ENCODE measurements at regions not wholly inside any gene's neighbourhood (a gene's known extent, or its start where the extent isn't known, plus 50 kb on each side); places are given as distances from the start of the nearest gene placed in this dataset.
A peak's percentile ranks its signal among the peaks of the same experiment; 100 is the strongest.

DNA sequence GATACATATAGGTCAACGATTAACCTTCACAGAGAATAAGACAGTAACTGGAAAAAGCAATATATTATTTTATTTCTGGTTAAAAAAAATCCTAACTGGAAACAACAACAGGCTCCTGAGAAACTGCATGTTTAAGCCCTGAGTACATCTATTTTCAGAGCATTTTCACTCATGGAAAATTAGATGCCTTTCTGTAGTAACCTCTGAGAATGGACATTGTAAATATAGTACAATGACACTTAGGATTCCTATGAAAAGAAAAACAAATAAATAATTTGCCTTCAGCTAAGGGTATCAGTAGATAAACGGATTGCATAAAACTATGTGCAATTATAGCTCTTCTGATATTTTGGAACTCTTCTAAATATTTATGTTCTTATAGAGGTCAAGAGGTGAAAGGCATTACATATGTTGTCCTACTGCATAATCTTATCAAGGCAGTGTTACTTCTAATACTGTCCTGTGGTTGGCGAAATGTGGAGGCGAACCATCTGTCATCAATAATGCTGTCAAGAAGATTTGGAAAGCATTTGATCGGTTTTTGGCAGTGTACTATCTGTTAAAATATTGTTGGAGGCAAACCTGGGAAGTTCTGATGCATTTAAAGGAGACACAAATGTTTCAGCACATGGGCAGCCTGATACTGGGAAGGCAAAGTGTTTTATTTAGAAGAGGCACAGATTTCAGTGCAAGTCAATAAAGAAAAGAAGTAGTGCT is 381.8 kb downstream of the BTG1 start:
- FAIRE-seq = no peak
- no peaks in the 10 kb centered on the region for H3K27me3 ChIP-seq (ENCODE audit: control insufficient read depth, insufficient read depth, low read length)
- no peak for TF ChIP-seq CTCF (IDR thresholded peaks at IDR 0.05; ENCODE audit: insufficient read depth, low read length, severe bottlenecking)

DNA sequence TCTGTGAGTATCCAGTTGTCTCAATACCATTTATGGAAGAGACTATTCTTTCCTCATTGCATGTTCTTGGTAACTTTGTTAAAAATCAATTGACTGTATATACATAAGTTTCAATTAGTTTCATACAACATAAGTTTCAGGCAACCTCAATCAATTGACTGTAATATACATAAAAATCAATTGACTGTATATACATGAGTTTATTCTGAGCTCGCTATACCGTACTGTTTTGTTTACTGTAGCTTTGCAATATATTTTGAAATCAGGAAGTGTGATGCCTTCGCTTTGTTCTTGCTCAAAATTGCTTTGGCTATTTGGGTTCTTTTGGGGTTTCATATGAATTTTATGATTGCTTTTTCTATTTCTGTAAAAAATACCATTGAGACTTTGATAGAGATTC is 392.0 kb downstream of the BTG1 start:
- FAIRE-seq = no peak
- no peak for TF ChIP-seq CTCF (IDR thresholded peaks at IDR 0.05; ENCODE audit: insufficient read depth, low read length, severe bottlenecking)

More for the DNA sequence above, 381.8 kb downstream of the BTG1 start:
- Histone ChIP-seq H3K4me3 (ENCODE audit: low read depth, low read length) (no peak overlapping the region), H3K36me3 (ENCODE audit: control insufficient read depth, insufficient read depth, low read length) (no peaks in the 10 kb centered on the region)
- no peak for DNase-seq (ENCODE audit: low read depth)

DNA sequence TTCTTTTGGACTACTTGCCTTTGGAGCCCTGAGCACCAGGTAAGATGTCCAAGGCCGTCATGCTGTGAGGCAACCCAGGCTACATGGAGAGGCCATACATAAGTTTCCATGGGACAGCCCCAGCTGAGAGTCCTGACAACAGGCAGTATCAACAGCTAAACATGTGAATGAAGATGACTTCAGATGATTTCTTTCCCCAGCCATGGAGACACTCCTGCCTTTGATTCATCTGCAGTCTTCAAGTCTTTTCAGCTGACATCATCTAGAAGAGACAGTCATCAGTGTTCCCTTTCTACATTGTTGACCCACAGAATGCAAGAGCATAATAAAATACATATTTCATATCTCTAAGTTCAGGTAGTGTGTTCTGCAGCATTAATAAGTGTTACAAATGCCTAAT is 398.7 kb downstream of the BTG1 start:
- no peak for TF ChIP-seq CTCF (IDR thresholded peaks at IDR 0.05; ENCODE audit: insufficient read depth, low read length, severe bottlenecking)
- Histone ChIP-seq H3K27me3 (ENCODE audit: control insufficient read depth, insufficient read depth, low read length) (no peaks in the 10 kb centered on the region), H3K4me3 (ENCODE audit: low read depth, low read length) (no peak overlapping the region), H3K36me3 (ENCODE audit: control insufficient read depth, insufficient read depth, low read length) (no peaks in the 10 kb centered on the region)
- peak; percentile 13 for DNase-seq (ENCODE audit: low read depth)
- no peak for FAIRE-seq

More for the DNA sequence above, 392.0 kb downstream of the BTG1 start:
- Histone ChIP-seq H3K27me3 (ENCODE audit: control insufficient read depth, insufficient read depth, low read length) (no peaks in the 10 kb centered on the region), H3K4me3 (ENCODE audit: low read depth, low read length) (no peak overlapping the region), H3K36me3 (ENCODE audit: control insufficient read depth, insufficient read depth, low read length) (no peaks in the 10 kb centered on the region)
- no peak for DNase-seq (ENCODE audit: low read depth)

DNA sequence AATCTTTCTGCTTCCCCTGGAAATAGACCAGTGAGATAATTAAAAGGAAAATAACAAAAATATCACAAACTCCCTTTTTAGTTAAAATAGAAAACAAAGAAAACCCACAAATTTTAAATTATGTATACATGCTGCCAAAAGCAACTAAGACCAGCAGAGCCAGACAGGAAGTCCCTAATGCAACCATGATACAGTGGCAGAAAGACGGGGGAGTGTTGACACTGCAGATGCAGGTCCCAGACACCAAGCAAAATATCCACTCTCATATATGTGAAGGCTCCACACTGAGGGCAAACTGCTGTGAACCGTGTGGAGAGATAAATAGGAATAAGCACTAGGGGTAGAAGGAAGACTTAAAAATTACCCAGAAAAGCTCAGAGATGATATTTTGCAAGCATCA is 401.0 kb downstream of the BTG1 start:
- peaks cover 2% of the 10 kb centered on the region for H3K27me3 ChIP-seq (ENCODE audit: control insufficient read depth, insufficient read depth, low read length)
- FAIRE-seq = no peak
- H3K4me3 ChIP-seq (ENCODE audit: low read depth, low read length) = no peak overlapping the region
- TF ChIP-seq CTCF (IDR thresholded peaks at IDR 0.05; ENCODE audit: insufficient read depth, low read length, severe bottlenecking) = no peak
- DNase-seq (ENCODE audit: low read depth) = no peak
- no peaks in the 10 kb centered on the region for H3K36me3 ChIP-seq (ENCODE audit: control insufficient read depth, insufficient read depth, low read length)

- FAIRE-seq (no peak), DNase-seq (ENCODE audit: low read depth) (no peak)
These were observed 401.8 kb downstream of the BTG1 start for GRCh38 chr12:91743704-91744321.

More at GRCh38 chr12:91743704-91744321, 401.8 kb downstream of the BTG1 start:
- H3K4me3 ChIP-seq (ENCODE audit: low read depth, low read length) = no peak overlapping the region
- peaks cover 2% of the 10 kb centered on the region for H3K27me3 ChIP-seq (ENCODE audit: control insufficient read depth, insufficient read depth, low read length)
- no peaks in the 10 kb centered on the region for H3K36me3 ChIP-seq (ENCODE audit: control insufficient read depth, insufficient read depth, low read length)
- TF ChIP-seq CTCF (IDR thresholded peaks at IDR 0.05; ENCODE audit: insufficient read depth, low read length, severe bottlenecking) = no peak

Measured in bronchial epithelial cell (primary cell).